AG04450 (cell line): ENCODE measurements at regions not wholly inside any gene's neighbourhood (a gene's known extent, or its start where the extent isn't known, plus 50 kb on each side); places are given as distances from the start of the nearest gene placed in this dataset.

Experiments used
- CTCF ChIA-PET: fragments of 300-600, 350-600 bp; formaldehyde crosslinking; extraction: SDS; loops from one replicate; lab custom pipeline; 2022; ENCODE audit warnings: antibody characterized with exemption, inconsistent platforms; lab: Charles Lee
- POLR2A ChIA-PET: fragments of 350-600 bp; formaldehyde crosslinking; extraction: SDS; loops from one replicate; lab custom pipeline; 2021; ENCODE audit warnings: antibody characterized with exemption, inconsistent platforms; lab: Yijun Ruan, JAX
- DNase-seq: peaks from one replicate; pipeline ENCODE4 v3.0.0-alpha.2; 2011; ENCODE audit warnings: low read depth, low spot score
- H3K27ac ChIP-seq: one replicate; pipeline ENCODE4 v1.5.1; 2012; ENCODE audit warnings: low read depth, low read length, control low read depth
- H3K27me3 ChIP-seq: one replicate; pipeline ENCODE4 v1.6.0; 2012; ENCODE audit warnings: low read length; ENCODE audit not compliant: control insufficient read depth, insufficient read depth
- H3K4me3 ChIP-seq: 2 replicates; pipeline ENCODE4 v1.5.1; 2011; ENCODE audit warnings: mild to moderate bottlenecking, low read depth, low read length, control low read depth
- H3K9me3 ChIP-seq: 2 replicates; pipeline ENCODE4 v1.5.1; 2012; ENCODE audit warnings: low read length; ENCODE audit not compliant: control insufficient read depth, insufficient read depth
- CTCF ChIP-seq: IDR thresholded peaks from 2 replicates; pipeline ENCODE4 v1.5.1; 2011; ENCODE audit warnings: low read depth, low read length, control low read depth, inconsistent platforms

GRCh38 chr13:44810061-44810840, 179.0 kb downstream of the NUFIP1 start:
- POLR2A ChIA-PET: no interaction called here
- Histone ChIP-seq H3K4me3 (no peak overlapping the region), H3K9me3 (no peaks in the 10 kb centered on the region), H3K27me3 (no peaks in the 10 kb centered on the region), H3K27ac (no peak overlapping the region)
- no peak for DNase-seq
- CTCF ChIA-PET: no interaction called here
- TF ChIP-seq CTCF: no peak

GRCh38 chr13:44809190-44809589, 180.1 kb downstream of the NUFIP1 start:
- H3K27me3 ChIP-seq: no peaks in the 10 kb centered on the region
- DNase-seq: no peak
- no peak overlapping the region for H3K4me3 ChIP-seq
- no peak overlapping the region for H3K27ac ChIP-seq
- ChIA-PET CTCF (no interaction called here), POLR2A (no interaction called here)
- no peak for TF ChIP-seq CTCF
- H3K9me3 ChIP-seq: no peaks in the 10 kb centered on the region

- no peak for TF ChIP-seq CTCF
- Histone ChIP-seq H3K9me3 (no peaks in the 10 kb centered on the region), H3K27ac (no peak overlapping the region), H3K4me3 (no peak overlapping the region), H3K27me3 (no peaks in the 10 kb centered on the region)
- ChIA-PET CTCF (no interaction called here), POLR2A (no interaction called here)
- DNase-seq: no peak
Observed at GRCh38 chr13:44808185-44808584, 181.1 kb downstream of the NUFIP1 start.

GRCh38 chr13:44807449-44808034, 181.7 kb downstream of the NUFIP1 start:
- Histone ChIP-seq H3K9me3 (no peaks in the 10 kb centered on the region), H3K27me3 (no peaks in the 10 kb centered on the region), H3K27ac (no peak overlapping the region), H3K4me3 (no peak overlapping the region)
- ChIA-PET CTCF (no interaction called here), POLR2A (no interaction called here)
- DNase-seq: no peak
- TF ChIP-seq CTCF: no peak

- no peak for DNase-seq
- Histone ChIP-seq H3K4me3 (no peak overlapping the region), H3K27me3 (no peaks in the 10 kb centered on the region), H3K27ac (no peak overlapping the region), H3K9me3 (no peaks in the 10 kb centered on the region)
- no peak for TF ChIP-seq CTCF
- ChIA-PET POLR2A (no interaction called here), CTCF (no interaction called here)
Observed at GRCh38 chr13:44806826-44807225, 182.4 kb downstream of the NUFIP1 start.
